ENCODE measurements at regions not wholly inside any gene's neighbourhood (a gene's known extent, or its start where the extent isn't known, plus 50 kb on each side); places are given as distances from the start of the nearest gene placed in this dataset.

DNA sequence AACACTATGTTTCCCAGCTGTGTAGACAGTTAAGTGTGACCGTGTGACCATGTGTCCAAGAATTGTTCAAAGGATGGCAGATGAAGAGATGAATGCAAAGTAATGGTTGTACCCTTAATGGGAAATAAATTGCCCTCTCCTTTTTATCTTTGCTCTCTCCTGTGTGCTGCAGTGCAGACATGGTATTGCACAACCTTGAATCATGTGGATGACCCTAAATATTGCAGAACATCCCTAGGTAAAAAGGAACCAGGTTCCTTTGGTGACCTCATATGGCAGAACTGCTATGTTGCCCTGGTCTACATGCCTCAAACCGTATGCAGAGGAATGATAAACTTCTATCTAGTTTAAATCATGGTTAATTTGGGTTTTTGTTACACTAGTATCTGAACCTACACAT, 81.7 kb upstream of the CTNND2 start:
- Mint-ChIP-seq H3K27me3 (no peaks in the 10 kb centered on the region), H3K4me1 (no peaks in the 10 kb centered on the region), H3K27ac (no peak overlapping the region), H3K9me3 (no peaks in the 10 kb centered on the region), H3K36me3 (ENCODE audit: low read depth) (no peaks in the 10 kb centered on the region), H3K4me3 (no peak overlapping the region)
- intact Hi-C loops (cut with micrococcal nuclease), result no loop called here
- DNase-seq (no peak), ATAC-seq (ENCODE audit: low read depth) (no peak)
- ChIA-PET POLR2A (no interaction called here), CTCF (no interaction called here)
- TF ChIP-seq, protein P1, sequence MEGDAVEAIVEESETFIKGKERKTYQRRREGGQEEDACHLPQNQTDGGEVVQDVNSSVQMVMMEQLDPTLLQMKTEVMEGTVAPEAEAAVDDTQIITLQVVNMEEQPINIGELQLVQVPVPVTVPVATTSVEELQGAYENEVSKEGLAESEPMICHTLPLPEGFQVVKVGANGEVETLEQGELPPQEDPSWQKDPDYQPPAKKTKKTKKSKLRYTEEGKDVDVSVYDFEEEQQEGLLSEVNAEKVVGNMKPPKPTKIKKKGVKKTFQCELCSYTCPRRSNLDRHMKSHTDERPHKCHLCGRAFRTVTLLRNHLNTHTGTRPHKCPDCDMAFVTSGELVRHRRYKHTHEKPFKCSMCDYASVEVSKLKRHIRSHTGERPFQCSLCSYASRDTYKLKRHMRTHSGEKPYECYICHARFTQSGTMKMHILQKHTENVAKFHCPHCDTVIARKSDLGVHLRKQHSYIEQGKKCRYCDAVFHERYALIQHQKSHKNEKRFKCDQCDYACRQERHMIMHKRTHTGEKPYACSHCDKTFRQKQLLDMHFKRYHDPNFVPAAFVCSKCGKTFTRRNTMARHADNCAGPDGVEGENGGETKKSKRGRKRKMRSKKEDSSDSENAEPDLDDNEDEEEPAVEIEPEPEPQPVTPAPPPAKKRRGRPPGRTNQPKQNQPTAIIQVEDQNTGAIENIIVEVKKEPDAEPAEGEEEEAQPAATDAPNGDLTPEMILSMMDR (IDR thresholded peaks at IDR 0.05), result no peak

DNA sequence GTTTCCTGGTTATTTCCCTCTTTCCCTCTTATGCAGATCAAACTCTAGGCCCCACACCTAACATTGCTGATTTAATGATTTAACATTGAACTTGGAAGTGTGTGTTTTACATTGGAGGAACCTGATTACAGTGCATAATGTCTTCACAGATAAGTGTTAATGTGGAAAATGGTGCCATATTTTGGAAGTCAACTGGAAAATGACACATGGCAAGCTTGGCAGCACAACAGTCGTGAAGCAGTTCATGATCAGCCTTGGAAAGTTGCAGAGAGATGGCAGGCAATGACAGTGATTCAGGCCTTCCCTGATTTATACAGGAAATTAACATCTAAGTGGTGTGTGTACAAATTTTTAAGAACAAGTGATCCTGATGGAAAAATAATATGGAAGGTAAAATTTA, 80.0 kb upstream of the CTNND2 start:
- TF ChIP-seq, protein P1 (IDR thresholded peaks at IDR 0.05), result no peak
- no peaks in the 10 kb centered on the region for H3K36me3 Mint-ChIP-seq (ENCODE audit: low read depth)
- DNase-seq, result no peak
- CTCF ChIA-PET, result no interaction called here
- intact Hi-C loops (cut with micrococcal nuclease), result no loop called here
- no peaks in the 10 kb centered on the region for H3K27me3 Mint-ChIP-seq
- POLR2A ChIA-PET, result no interaction called here
- H3K4me3 Mint-ChIP-seq, result no peak overlapping the region
- H3K4me1 Mint-ChIP-seq, result no peaks in the 10 kb centered on the region
- no peak for ATAC-seq (ENCODE audit: low read depth)
- H3K27ac Mint-ChIP-seq, result no peak overlapping the region
- no peaks in the 10 kb centered on the region for H3K9me3 Mint-ChIP-seq

DNA sequence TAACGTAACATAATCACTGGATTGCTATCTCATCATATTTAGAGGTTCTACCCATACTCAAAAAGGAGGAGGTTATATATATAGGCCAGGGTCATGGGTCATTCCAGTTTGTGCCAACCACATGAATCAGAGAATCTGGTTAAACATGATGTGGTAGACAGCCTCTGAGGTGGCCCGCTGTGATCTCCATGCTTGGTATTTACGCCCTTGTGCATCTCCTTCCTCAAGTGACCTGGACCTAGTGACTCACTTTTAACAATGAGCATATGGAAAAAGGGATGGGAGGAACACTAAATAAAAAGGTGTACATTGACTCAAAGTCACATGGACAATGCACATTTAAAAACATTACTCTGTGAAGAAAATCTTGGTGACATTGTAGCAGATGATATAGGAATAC, 77.7 kb upstream of the CTNND2 start:
- H3K27ac Mint-ChIP-seq, result no peak overlapping the region
- H3K9me3 Mint-ChIP-seq, result no peaks in the 10 kb centered on the region
- H3K4me1 Mint-ChIP-seq, result no peaks in the 10 kb centered on the region
- H3K36me3 Mint-ChIP-seq (ENCODE audit: low read depth), result no peaks in the 10 kb centered on the region
- H3K4me3 Mint-ChIP-seq, result no peak overlapping the region
- DNase-seq (no peak), ATAC-seq (ENCODE audit: low read depth) (no peak)
- TF ChIP-seq, protein P1 (IDR thresholded peaks at IDR 0.05), result no peak
- POLR2A ChIA-PET, result no interaction called here
- intact Hi-C loops (cut with micrococcal nuclease), result no loop called here
- H3K27me3 Mint-ChIP-seq, result no peaks in the 10 kb centered on the region
- CTCF ChIA-PET, result no interaction called here

DNA sequence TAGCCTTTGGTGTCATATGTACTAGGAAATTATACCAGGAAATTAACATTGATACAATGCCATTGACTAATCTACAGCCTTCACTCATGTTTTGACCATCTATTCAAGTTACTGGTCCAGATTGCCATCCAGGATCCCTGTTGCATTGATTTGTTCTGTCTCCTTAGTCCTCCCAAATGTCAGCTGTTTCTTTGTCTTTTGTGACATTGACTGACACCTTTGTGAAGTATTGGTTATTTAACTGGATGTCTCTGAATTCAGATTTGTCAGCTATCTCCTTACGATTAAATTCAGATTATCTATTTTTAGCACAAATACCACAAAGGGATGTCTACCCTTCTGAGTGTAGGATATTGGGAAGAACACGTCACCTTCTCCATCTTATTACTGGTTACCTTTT, 73.7 kb upstream of the CTNND2 start:
- POLR2A ChIA-PET, result no interaction called here
- no peak for DNase-seq
- H3K4me1 Mint-ChIP-seq, result no peaks in the 10 kb centered on the region
- H3K36me3 Mint-ChIP-seq (ENCODE audit: low read depth), result no peaks in the 10 kb centered on the region
- ATAC-seq (ENCODE audit: low read depth), result no peak
- CTCF ChIA-PET, result no interaction called here
- TF ChIP-seq, protein P1 (IDR thresholded peaks at IDR 0.05), result no peak
- intact Hi-C loops (cut with micrococcal nuclease), result no loop called here
- H3K4me3 Mint-ChIP-seq, result no peak overlapping the region
- H3K27ac Mint-ChIP-seq, result no peak overlapping the region
- no peaks in the 10 kb centered on the region for H3K27me3 Mint-ChIP-seq
- H3K9me3 Mint-ChIP-seq, result no peaks in the 10 kb centered on the region

DNA sequence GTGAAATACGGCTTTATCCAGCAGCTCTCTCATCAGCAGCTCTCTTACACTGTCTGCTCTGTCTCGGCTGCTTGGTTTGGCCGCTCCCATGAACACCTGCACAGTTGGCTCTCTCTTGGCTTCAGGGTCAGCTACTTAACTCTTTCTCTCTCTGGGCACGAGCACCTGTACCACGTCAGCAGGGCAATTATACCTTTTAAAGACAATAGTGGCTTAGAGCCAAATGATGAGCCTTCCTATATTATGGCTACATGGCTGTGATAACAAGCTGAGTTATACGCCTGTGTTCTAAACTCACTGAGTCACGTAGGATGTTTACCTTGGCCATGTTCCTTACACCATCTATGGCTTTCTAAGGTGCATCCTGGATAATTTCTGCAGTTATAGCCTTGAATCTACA, 69.2 kb upstream of the CTNND2 start:
- Mint-ChIP-seq H3K27me3 (no peaks in the 10 kb centered on the region), H3K4me3 (no peak overlapping the region), H3K9me3 (peaks cover 3% of the 10 kb centered on the region), H3K4me1 (no peaks in the 10 kb centered on the region), H3K36me3 (ENCODE audit: low read depth) (no peaks in the 10 kb centered on the region), H3K27ac (no peak overlapping the region)
- DNase-seq (no peak), ATAC-seq (ENCODE audit: low read depth) (no peak)
- intact Hi-C loops (cut with micrococcal nuclease), result no loop called here
- TF ChIP-seq, protein P1 (IDR thresholded peaks at IDR 0.05), result no peak
- ChIA-PET POLR2A (no interaction called here), CTCF (no interaction called here)

All from activated B cell treated with CpG ODN at 0.5 μM for 24 hours (primary cell).